ENCODE measurements at regions not wholly inside any gene's neighbourhood (a gene's known extent, or its start where the extent isn't known, plus 50 kb on each side); places are given as distances from the start of the nearest gene placed in this dataset.
A peak's percentile ranks its signal among the peaks of the same experiment; 100 is the strongest.
"Not testable (repeated sequence)": the region's sequence is repeated elsewhere in the genome, so short reads cannot be mapped to it uniquely, and the experiment has no call there.

DNA sequence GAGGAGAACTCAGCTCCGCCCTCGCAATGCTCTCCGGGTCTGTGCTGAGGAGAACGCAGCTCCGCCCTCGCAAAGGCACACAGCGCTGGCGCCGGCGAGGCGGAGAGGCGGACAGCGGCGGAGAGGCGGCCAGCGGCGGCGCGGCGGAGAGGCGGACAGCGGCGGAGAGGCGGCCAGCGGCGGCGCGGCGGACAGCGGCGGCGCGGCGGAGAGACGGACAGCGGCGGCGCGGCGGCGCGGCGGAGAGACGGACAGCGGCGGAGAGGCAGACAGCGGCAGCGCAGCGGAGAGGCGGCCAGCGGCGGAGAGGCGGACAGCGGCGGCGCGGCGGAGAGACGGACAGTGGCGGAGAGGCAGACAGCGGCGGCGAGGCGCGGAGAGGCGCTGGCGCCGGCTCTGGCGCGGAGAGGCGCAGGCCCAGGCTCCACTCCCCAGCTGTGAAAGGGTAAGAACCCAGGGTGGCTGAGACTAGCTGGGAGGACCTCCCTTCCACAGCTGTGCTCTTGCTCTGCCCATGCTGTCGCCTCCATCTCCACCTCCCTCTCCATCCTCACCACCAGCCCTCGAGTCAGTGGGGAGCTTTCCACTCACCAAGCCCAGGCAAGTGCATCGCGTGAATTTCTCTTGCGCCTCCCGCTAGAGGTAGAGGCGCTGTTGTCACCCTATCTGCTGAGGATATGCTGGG is 2879.9 kb downstream of the RPIA start:
- DNase-seq: not testable (repeated sequence)

DNA sequence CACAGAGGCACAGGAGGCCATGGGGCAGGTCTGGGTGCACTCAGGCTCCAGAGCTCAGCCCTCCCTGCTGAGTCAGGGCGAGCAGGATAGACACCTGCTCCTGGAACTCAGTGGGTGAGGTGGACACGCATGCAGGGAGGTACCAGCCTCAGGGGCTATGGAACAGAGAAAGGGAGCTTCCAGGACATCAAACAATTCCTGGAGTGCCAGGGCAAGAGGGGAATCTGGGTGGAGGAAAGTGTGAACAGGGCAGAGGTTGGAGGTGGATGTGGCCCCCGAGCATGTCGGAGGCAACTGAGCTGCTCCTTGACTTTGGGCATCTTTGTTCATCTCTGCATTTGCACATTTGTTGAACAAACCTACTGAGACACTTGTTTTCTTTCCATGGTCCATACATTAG is 2881.5 kb downstream of the RPIA start:
- not testable (repeated sequence) for DNase-seq

DNA sequence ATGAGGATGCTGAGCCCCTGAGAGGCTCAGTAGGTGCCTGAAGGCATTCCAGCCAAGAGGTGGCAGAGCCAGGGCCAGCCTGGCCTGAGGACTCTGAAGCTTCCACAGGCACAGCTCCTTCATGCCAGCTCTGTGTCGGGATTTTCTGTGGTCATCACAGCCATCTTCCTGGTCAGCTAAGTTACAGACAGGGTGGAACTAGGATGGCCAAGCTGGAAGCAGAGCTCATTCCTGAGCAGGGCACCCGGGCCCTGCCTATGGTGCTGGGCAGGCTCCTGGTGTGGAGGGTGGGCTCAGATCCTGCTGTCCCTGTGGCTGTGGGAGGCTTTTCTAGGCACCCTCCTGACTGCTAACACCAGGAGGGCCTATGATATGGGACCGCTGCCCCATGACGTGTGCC is 2882.3 kb downstream of the RPIA start:
- DNase-seq: not testable (repeated sequence)

DNA sequence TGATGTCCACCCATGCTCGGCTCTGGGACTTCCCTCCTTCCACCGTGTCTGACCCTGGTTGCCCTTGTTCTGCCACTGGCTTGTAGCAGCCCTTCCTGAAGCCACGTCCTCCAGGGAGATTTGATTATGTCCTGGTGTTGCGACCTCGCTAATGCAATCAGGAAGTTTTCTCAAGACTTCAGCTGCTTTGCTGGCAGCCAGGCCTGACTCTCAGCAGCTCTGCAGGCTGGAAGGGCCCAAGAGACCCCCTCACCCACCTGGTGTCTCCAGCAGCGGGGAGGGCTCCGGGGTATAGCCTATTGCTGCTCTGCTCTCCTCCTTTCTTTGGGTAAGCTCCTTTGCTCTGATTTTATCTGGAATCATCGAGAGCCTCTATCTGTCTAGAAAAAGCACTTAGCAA is 2882.8 kb downstream of the RPIA start:
- DNase-seq: not testable (repeated sequence)

DNA sequence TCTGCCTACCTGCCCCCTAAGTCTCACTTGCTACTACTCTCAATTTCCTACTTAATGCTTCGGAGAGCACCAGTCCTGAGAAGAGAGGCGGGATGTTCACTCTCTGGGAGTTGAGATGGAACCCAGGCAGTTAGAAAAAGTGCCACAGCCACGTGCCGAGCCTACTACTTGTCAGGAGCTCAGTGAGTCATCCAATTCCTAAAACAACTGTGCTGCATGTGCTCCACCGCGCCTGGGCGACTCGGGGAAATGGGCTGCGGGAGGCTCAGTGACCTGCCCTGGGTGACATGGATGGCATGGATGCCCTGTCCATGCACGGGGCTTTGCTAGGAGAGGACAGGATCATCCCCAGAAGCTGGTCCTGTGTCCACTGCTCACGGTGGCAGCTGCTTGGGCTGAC is 2884.2 kb downstream of the RPIA start:
- not testable (repeated sequence) for DNase-seq

DNA sequence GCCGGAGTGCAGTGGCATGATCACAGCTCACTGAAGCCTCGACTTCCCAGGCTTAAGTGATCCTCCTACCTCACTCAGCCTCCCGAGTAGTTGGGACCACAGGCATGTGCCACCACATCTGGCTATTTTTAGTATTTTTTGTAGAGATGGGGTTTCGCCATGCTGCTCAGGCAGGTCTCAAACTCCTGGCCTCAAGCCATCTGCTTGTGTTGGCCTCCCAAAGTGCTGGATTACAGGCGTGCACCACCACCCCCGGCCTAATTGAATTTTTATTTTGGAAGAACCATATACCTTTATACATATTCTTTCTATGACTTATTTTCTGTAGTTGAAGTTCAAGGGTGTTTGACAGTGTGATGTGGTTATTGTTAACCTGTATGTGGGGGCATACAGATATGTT is 2885.9 kb downstream of the RPIA start:
- DNase-seq: not testable (repeated sequence)

DNA sequence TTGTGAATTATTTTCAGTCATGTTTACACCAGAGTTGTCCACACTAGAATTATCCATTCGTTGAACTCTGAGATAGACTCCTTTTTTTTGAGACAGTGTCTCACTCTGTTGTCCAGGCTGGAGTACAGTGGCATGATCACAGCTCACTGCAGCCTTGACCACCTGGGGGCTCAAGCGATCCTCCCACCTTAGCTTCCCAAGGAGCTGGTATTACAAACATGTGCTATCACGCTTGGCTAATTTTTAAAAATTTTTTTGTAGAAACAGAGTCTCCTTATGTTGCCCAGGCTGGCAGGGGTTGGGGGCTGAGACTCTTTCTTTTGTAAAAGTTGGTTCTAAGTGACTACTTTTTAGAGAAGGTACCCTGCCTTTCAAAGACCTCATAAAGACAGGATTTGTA is 2887.2 kb downstream of the RPIA start:
- DNase-seq: not testable (repeated sequence)

DNA sequence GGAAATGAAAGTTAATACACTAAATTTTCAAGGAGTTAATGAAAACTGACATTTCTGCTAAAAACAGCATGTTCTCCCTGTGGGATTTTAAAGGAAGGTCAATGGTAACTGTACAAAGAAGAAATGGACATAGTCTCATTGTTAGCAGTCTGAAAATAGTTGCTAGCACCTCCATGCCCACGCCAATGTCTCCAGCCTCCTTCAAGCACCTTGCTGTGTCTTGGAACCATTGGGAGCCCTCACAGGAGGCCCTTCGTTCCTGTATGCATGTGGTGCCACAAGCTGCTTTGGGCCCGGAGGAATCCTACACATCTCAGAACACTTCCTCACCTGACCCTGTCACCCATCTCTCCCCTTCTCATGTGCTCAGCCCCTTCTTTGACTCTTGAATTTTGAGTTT is 2888.1 kb downstream of the RPIA start:
- not testable (repeated sequence) for DNase-seq

DNA sequence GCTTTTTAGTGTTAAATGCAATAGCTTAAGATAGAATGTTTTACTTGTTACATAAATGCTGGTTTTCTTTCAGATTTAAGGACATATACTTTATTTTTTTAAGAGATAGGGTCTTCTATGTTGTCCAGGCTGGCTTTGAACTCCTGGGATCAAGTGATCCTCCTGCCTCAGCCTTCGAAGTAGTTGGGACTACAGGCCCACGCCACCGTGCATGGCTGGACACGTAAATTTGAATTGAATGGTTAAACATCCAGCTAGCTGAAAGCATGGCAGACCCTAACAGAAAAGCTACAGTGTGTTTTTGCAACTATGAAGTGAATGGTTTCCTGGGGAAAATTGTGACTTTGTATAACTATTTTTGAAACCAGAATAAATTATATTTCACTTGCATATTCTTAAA is 2888.6 kb downstream of the RPIA start:
- DNase-seq: not testable (repeated sequence)

DNA sequence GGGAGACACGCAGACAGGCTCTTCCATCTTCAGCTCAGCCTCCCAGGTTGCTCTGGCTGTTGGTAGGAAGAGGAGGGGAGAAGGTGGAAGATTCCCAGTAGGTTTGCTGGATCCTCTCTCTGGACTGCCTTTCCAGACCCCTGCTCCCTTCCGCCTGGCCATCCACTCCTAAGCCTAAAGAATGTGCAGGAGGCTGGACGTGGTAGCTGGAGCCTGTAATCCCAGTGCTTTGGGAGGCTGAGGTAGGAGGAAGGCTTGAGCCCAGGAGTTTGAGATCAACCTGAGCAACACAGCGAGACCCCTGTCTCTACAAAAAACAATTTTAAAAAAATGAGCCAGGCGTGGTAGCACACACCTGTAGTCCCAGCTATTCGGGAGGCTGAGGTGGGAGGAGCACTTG is 2895.6 kb downstream of the RPIA start:
- not testable (repeated sequence) for DNase-seq

DNA sequence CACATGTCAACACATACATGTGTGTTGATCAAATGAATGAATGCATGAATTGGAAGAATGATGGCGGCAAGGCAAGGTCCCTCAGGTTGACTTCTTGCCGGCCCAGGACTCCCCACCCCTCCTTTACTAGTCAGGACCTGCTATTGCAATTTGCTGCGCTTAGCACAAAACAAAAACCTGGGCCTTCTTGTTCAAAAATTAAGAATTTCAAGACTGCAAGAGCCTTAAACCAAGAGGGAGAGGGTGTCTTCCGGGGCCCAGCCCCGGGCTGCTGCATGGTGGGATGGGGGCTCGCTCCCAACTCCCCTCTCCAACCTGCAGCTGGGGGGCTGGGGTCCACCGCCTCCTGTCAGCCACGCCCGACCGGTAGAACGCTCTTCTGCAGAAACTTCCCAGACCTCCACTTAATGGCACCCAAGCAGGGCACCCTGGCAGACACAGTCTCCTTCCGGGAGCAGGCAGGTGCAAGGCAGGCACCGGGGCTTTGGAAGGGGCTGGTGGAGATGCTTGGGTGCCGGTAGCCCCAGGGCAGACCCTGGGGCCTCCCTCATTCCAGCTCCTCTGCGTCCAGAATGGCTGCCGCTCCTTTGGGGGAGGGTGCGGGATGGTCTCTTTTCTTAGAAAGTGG is 2896.5 kb downstream of the RPIA start:
- not testable (repeated sequence) for DNase-seq

DNA sequence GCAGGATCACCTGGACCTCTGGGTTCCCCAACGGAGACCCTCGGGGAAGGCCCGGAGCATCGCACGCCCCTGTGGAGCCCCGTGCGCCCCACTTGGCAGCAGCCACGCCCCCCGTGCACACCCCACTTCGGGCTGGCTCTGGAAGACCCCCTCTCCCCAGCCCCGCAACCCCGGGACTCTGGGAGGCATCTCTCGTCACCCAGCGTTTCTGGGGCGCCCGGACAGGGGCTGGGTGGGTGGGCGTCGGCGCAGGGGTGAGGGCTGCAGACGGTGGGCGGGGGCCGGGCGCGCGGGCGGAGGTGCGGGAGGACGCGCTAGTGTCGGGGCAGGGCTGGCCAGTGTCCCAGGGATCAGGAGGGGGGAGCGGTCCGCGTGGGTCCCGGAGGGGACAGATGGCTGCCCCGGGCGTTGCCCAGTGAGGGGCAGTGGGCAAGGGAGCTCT is 2897.3 kb downstream of the RPIA start:
- not testable (repeated sequence) for DNase-seq

DNA sequence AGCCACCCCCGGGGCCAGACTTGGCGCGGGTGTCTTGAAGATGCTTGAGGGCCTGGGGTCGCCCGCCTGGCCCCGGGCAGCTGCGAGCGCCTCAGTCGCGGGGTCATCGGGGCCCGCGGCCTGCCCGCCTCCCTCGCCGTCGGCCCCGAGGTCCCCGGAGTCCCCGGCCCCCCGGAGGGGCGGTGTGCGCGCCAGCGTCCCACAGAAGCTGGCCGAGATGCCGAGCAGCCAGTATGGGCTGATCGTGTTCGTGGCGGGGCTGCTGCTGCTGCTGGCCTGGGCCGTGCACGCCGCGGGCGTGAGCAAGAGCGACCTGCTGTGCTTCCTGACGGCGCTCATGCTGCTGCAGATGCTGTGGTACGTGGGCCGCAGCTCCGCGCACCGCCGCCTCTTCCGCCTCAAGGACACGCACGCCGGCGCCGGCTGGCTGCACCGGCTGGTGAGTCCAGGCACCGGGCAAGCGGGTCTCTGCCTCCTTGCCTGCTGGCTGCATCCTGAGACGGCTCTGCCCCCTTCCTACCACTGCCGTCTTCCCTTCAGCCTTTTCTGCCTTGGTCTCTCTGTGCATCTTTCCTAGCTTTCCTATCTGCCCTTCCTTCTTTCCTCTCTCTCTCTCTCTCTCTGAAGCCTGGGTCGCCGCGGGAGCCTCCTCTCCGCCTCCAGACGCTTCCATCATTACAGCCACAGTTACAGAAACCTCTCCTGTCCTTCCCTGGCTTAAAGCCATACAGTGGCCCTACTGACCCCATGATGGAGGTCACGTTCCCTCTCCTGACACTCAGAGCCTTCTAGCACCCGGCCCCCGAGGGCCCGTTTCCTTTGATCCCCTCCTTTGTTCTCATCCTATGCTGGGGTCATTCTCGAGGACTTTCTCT is 2898.2 kb downstream of the RPIA start:
- not testable (repeated sequence) for DNase-seq

DNA sequence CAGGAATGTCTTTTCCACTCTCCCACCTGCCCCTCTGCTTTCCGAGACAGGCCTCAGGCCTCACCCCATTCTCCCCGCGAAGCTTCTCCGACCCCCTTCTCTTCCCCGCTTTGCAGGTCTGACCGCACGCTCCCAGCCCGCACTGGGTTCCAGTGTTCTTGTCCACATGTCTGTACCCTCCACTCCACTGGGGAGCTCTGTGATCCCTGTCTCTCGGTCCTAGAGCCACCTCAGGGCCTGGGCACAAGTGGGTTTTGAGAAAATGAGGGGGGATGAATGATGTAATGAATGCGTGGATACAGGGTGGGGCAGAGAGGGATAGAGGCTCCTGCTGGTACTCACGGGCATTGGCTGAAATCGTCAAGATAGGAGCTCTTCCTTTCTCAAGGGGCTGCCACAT is 2898.9 kb downstream of the RPIA start:
- not testable (repeated sequence) for DNase-seq

DNA sequence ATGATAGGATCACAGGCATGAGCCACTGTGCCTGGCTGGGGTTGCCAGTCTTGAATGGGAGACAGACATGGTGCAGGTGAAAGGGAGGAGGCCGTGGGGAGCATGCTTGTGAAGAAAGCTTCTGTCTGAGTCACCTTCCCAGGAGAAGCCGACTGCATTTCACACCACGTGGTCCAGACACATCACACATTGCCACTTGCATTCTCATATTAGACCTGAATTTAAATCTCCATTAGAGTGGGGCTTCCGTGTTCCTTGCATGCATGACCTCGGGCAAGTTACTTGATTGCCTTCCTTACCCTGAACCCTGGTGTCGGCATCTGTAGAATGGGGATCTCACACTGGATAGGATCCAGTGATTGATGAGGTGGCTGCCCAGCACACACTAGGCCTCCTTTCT is 2899.6 kb downstream of the RPIA start:
- not testable (repeated sequence) for DNase-seq

DNA sequence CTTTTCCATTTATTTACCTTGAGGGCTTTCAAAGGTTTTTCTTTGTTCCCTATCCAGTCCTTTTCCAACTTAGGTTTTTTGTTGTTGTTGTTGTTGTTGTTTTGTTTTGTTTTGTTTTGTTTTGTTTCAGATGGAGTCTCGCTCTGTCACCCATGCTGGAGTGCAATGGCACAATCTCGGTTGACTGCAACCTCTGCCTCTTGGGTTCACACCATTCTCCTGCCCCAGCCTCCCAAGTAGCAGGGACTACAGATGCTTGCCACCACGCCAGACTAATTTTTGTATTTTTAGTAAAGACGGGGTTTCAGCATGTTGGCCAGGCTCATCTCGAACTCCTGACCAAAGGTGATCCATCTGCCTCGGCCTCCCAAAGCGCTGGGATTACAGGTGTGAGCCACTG is 2906.0 kb downstream of the RPIA start:
- DNase-seq: not testable (repeated sequence)

DNA sequence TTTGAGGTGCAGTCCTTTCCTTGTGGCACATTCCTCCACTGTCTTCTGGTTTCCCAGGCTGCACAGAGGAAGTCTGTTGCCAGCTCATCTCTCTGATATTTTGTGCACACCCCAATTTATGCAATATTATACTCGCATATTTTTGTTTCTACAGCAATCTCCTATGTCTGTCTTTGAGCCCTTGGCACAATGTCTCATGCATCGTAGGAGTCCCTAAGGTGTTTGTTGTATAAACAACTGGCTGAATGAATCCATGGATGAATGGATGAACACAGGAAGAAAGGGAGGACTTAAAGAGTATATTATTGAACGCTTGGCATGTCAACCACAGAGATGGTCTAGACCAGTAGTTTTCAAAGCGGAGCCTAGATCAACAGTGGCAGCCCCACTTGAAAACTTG is 2907.0 kb downstream of the RPIA start:
- not testable (repeated sequence) for DNase-seq

DNA sequence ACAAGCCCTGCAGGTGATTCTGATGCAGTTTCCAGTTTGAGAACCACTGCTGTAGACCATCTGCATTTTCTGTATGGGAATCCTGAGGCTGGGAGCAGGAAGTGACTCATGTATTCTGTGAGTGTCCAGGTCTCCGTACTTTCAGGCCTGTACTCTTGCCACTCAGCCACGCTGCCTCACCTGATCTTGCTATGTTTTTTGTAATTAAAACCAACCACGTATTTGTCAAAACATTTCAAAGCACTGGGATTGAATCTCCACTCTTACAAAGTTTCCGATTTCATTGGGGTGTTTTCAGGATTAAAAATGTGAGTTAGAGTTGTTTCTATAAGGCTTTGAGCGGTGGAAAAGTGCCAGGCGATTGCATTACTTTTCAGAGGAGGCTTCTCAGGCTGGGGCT is 2907.5 kb downstream of the RPIA start:
- peak; percentile 38 for DNase-seq

DNA sequence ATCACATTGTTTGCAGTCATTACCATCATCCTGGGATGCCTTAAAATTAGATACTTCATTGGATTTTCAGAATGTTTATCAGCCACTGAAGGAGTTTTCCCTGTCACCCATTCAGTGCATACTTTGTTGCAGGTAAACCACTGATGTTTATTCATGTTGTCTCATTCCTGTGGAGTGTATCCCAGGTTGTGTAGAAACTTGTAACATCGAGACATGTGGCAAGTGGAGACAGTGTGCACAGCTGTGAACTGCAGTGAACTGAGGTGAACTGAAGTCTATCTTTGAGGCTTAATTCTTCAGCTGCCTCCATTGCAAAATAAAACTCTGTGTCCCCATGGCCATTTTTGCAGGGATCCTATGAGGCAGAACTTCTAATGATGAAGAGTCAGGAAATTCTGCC is 2911.4 kb downstream of the RPIA start:
- not testable (repeated sequence) for DNase-seq

DNA sequence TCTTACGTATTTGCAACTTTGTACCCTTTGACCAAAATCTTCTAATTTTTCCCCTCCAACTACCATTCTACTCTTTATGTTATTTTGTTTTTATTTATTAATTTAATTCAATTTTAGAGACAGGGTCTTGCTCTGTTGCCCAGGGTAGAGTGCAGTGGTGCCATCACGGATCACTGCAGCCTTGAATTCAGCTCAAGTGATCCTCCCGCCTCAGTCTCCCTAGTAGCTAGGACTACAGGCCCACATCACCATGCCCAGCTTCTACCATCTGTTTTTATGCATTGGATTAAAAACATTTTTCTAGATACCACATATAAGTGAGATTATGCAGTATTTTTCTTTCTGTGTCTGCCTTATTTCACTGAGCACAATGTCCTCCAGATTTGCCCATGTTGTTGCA is 2912.5 kb downstream of the RPIA start:
- DNase-seq: not testable (repeated sequence)

DNA sequence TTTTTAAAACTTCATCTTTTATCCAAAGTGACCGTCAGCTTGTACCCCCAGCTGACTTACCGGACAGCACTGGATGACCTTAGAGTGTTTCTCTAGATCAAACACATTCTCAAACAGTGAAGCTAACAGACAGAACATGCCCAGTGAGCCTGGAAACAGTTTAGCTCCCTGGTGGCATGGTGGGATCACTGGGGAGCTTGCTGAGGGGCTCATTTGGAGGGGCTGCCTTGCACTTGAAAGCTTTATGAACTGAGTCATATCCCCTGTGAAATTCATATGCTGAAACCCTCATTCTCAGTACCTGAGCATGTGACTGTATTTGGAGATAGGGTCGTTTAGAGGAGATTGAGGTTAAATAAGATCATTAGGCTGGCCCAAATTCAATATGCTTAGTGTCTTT is 2913.2 kb downstream of the RPIA start:
- not testable (repeated sequence) for DNase-seq

DNA sequence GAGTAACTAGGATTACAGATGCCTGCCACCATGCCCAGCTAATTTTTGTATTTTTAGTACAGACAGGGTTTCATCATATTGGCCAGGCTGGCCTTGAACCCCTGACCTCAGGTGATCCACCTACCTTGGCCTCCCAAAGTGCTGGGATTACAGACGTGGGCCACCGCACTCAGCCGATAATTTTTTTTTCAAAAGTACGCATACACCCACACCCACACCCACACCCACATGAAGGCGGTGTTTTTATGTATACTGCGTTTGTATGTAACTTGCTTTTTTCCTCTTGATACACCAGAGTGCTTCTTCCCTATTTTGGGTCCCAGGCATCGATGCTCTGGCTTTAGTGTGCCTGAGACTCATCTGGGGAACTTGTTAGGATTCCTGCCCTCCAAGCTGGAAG is 2932.3 kb downstream of the RPIA start:
- not testable (repeated sequence) for DNase-seq

DNA sequence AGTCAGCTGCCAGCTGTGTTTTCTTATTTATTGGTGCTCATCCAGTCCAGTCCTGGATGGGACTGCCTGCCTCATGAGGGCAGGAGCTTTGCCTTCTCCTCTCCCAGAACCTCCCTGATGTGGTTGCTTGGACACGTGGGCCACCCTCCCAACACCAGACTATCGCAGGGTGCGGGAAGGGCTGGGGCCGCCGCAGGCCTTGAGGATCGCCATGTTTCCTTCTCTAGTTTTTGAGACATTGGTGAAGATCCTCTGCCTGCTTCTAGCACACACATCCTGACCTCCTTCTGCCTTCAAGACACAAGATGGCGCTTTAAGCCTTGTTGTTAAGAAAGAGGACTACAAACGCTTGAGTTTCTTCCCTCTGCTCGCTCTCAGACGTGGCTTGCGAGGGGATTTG is 2937.0 kb downstream of the RPIA start:
- DNase-seq: not testable (repeated sequence)

All from renal pelvis (tissue), 1 donor.